K562 (cell line): ENCODE measurements at regions not wholly inside any gene's neighbourhood (a gene's known extent, or its start where the extent isn't known, plus 50 kb on each side); places are given as distances from the start of the nearest gene placed in this dataset.

Source experiments
- ATAC-seq: fragments of 200-7000 bp; cut with Tn5 transposase; 3 replicates; pipeline ENCODE4 v1.9.1; 2020; ENCODE audit warnings: moderate library complexity
- BruUV-seq: library from RNA; stranded (reverse); fragments of 400-500 nt; replicated peaks from 2 replicates; lab custom pipeline; 2021; lab: Mats Ljungman, UMichigan
- CTCF ChIA-PET: fragments of 300-600 bp; formaldehyde crosslinking; extraction: SDS; loops from one replicate; lab custom pipeline; 2021; ENCODE audit warnings: low intra/inter-chr PET ratio; lab: Yijun Ruan, JAX
- POLR2A ChIA-PET: fragments of 300-600, 350-650 bp; sonication (Branson Sonifier 250); formaldehyde crosslinking; extraction: SDS; loops from one replicate; lab custom pipeline; 2021; ENCODE audit warnings: antibody characterized with exemption, inconsistent platforms; lab: Yijun Ruan, JAX
- DNase-seq, 4 experiments: peaks; one replicate each; pipeline versions ENCODE4 v3.0.0 to v3.0.0-alpha.2; 2011 to 2018; ENCODE audit warnings: low spot score in 3 of 4, mixed read lengths in 3 of 4; ENCODE audit errors: extremely low read depth in 1 of 4
- FAIRE-seq: peaks from 2 replicates; lab custom pipeline; 2011; peaks lifted over from hg19 to GRCh38; lab: Jason Lieb, UNC
- H2AFZ ChIP-seq: 2 replicates; pipeline ENCODE4 v1.6.0; 2011; ENCODE audit warnings: low read depth, low read length, control low read depth, inconsistent platforms
- H3K27ac ChIP-seq: fragments of 200-600 bp; 3 replicates; pipeline ENCODE4 v1.8.0; 2011; ENCODE audit warnings: low read depth, mild to moderate bottlenecking, control low read depth, inconsistent platforms, low read length, moderate library complexity, mixed read lengths; ENCODE audit errors: extremely low read depth
- H3K27me3 ChIP-seq, 2 experiments: fragments of 300-600 bp in 1 of 2; 2 replicates in 1 of 2; 3 replicates in 1 of 2; pipeline versions ENCODE4 v1.6.0 to v1.8.0; 2011; ENCODE audit warnings: inconsistent platforms in 2 of 2, low read length in 2 of 2, mild to moderate bottlenecking in 1 of 2, mixed read lengths in 1 of 2, moderate library complexity in 1 of 2; ENCODE audit not compliant: control insufficient read depth in 2 of 2, insufficient read depth in 2 of 2
- H3K36me3 ChIP-seq: fragments of 300-600 bp; 3 replicates; pipeline ENCODE4 v1.8.0; 2011; ENCODE audit warnings: mild to moderate bottlenecking, low read length, inconsistent platforms; ENCODE audit not compliant: control insufficient read depth, insufficient read depth
- H3K4me1 ChIP-seq, 2 experiments: fragments of 200-600 bp in 1 of 2; replicated peaks in 1 of 2; 2 replicates in 1 of 2; 3 replicates in 1 of 2; pipeline versions ENCODE4 v1.5.1 to v1.8.0; 2011; ENCODE audit warnings: inconsistent platforms in 2 of 2, low read length in 2 of 2, mild to moderate bottlenecking in 1 of 2, mixed read lengths in 1 of 2, moderate library complexity in 1 of 2; ENCODE audit not compliant: control insufficient read depth in 2 of 2, insufficient read depth in 2 of 2
- H3K4me2 ChIP-seq: 2 replicates; pipeline ENCODE4 v1.6.1; 2011; ENCODE audit warnings: low read length, control low read depth, inconsistent platforms, mixed read lengths; ENCODE audit not compliant: insufficient read depth
- H3K4me3 ChIP-seq: fragments of 200-600 bp; sonication (generic), shearing (Covaris generic); 2 replicates; pipeline ENCODE4 v1.5.1; 2016; ENCODE audit warnings: control low read depth, inconsistent platforms
- H3K79me2 ChIP-seq: fragments of 200-600 bp; 3 replicates; pipeline ENCODE4 v1.8.0; 2011; ENCODE audit warnings: low read length, inconsistent platforms; ENCODE audit not compliant: control insufficient read depth, insufficient read depth
- H3K9ac ChIP-seq, 2 experiments: 2 replicates each; pipeline versions ENCODE4 v1.6.0 to v1.6.1; 2011; ENCODE audit warnings: low read depth in 2 of 2, low read length in 2 of 2, control low read depth in 1 of 2, inconsistent platforms in 1 of 2, mild to moderate bottlenecking in 1 of 2, mixed read lengths in 1 of 2; ENCODE audit not compliant: insufficient read depth in 1 of 2
- H3K9me1 ChIP-seq: one replicate; pipeline ENCODE4 v1.6.0; 2011; ENCODE audit warnings: inconsistent platforms, mild to moderate bottlenecking, low read length, moderate library complexity; ENCODE audit not compliant: control insufficient read depth, insufficient read depth
- H3K9me3 ChIP-seq: replicated peaks from 2 replicates; pipeline ENCODE4 v1.5.1; 2011; ENCODE audit warnings: low read depth, low read length, inconsistent platforms; ENCODE audit not compliant: control insufficient read depth, insufficient read depth
- H4K20me1 ChIP-seq: replicated peaks from 2 replicates; pipeline ENCODE4 v1.6.1; 2011; ENCODE audit warnings: low read length, inconsistent platforms, mixed read lengths; ENCODE audit not compliant: control insufficient read depth, insufficient read depth
- ATF1 ChIP-seq, 2 experiments: fragments of 450-650 bp in 1 of 2; IDR thresholded peaks; 2 replicates each; pipeline ENCODE4 v1.6.1; 2016; ENCODE audit warnings: missing compliant biosample characterization in 1 of 2, missing genetic modification characterization in 1 of 2
- HDAC1 ChIP-seq, 2 experiments: fragments of 450-650 bp; IDR thresholded peaks; 2 replicates each; pipeline ENCODE4 v1.6.1; 2016 to 2017; ENCODE audit warnings: inconsistent platforms in 1 of 2, mild to moderate bottlenecking in 1 of 2, moderate library complexity in 1 of 2
- U2AF1 ChIP-seq: fragments of 200-400 bp; formaldehyde crosslinking; optimal IDR thresholded peaks from 2 replicates; pipeline ENCODE3; 2017; ENCODE audit warnings: mild to moderate bottlenecking, low read depth, low read length, moderate library complexity
- WGBS: fragments of 100-300 bp; shearing (Covaris generic); methylation state at CpG from one replicate; pipeline ENCODE4 v1.1.6; 2016; ENCODE audit warnings: low coverage, mixed read lengths; ENCODE audit not compliant: insufficient coverage; ENCODE audit errors: missing lambda C conversion rate; 5-methylcytosine and 5-hydroxymethylcytosine counted together
- in situ Hi-C: fragments of 300-500 bp; cut with MboI; formaldehyde crosslinking; loops from 4 replicates; pipeline ENCODE4 v1.15.0; 2018; ENCODE audit warnings: inconsistent platforms, mixed read lengths
- intact Hi-C: fragments of 100-400 bp; cut with micrococcal nuclease; formaldehyde crosslinking; loops from 2 replicates; pipeline ENCODE4 v1.14.2; 2022
- TF ChIP-seq, protein P1 (sequence below): sonication (generic); formaldehyde crosslinking; IDR thresholded peaks from 2 replicates; pipeline ENCODE4 v1.8.0; 2022; ENCODE audit warnings: missing genetic modification reagents, mild to moderate bottlenecking, moderate library complexity, borderline replicate concordance

- H3K27me3 ChIP-seq = peaks cover 43 to 46% of the 10 kb centered on the region in 2 experiments
- no peaks in the 10 kb centered on the region for H3K36me3 ChIP-seq
- ChIA-PET POLR2A (no interaction called here), CTCF (no interaction called here)
- WGBS = 0% methylated on average over 1 of the region's 1 CpG
- FAIRE-seq = no peak
- TF ChIP-seq U2AF1 (no peak), ATF1 (CRISPR knock-in tag; IDR thresholded peaks at IDR 0.05) (no peak), ATF1 (tag; IDR thresholded peaks at IDR 0.05) (no peak), HDAC1 (IDR thresholded peaks at IDR 0.05) (no peak)
- TF ChIP-seq, protein P1, sequence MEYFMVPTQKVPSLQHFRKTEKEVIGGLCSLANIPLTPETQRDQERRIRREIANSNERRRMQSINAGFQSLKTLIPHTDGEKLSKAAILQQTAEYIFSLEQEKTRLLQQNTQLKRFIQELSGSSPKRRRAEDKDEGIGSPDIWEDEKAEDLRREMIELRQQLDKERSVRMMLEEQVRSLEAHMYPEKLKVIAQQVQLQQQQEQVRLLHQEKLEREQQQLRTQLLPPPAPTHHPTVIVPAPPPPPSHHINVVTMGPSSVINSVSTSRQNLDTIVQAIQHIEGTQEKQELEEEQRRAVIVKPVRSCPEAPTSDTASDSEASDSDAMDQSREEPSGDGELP (CRISPR knock-in tag) = no peak
- ATAC-seq = no peak
- H3K9me1 ChIP-seq = no peaks in the 10 kb centered on the region
- H3K27ac ChIP-seq = no peak overlapping the region
- DNase-seq = no peak
- no peak overlapping the region for H2AFZ ChIP-seq
- H3K9me3 ChIP-seq = no peaks in the 10 kb centered on the region
- H3K4me1 ChIP-seq = no peaks in the 10 kb centered on the region
- no TSS peak for BruUV-seq
- intact Hi-C loops = no loop called here
- H3K79me2 ChIP-seq = no peaks in the 10 kb centered on the region
- H3K4me3 ChIP-seq = no peak overlapping the region
- H4K20me1 ChIP-seq = no peaks in the 10 kb centered on the region
- in situ Hi-C loops = no loop called here
- no peak overlapping the region for H3K4me2 ChIP-seq
- no peak overlapping the region for H3K9ac ChIP-seq
Observed at GRCh38 chr1:36536727-36537126, 54.0 kb upstream of the CSF3R start.
